COLO668 (cell line): ENCODE measurements at regions not wholly inside any gene's neighbourhood (a gene's known extent, or its start where the extent isn't known, plus 50 kb on each side); places are given as distances from the start of the nearest gene placed in this dataset.

ENCODE experiments used
- DNase-seq: peaks from one replicate; lab custom pipeline; 2025; ENCODE audit not compliant: unreplicated experiment; lab: John Stamatoyannopoulos, UW

DNA sequence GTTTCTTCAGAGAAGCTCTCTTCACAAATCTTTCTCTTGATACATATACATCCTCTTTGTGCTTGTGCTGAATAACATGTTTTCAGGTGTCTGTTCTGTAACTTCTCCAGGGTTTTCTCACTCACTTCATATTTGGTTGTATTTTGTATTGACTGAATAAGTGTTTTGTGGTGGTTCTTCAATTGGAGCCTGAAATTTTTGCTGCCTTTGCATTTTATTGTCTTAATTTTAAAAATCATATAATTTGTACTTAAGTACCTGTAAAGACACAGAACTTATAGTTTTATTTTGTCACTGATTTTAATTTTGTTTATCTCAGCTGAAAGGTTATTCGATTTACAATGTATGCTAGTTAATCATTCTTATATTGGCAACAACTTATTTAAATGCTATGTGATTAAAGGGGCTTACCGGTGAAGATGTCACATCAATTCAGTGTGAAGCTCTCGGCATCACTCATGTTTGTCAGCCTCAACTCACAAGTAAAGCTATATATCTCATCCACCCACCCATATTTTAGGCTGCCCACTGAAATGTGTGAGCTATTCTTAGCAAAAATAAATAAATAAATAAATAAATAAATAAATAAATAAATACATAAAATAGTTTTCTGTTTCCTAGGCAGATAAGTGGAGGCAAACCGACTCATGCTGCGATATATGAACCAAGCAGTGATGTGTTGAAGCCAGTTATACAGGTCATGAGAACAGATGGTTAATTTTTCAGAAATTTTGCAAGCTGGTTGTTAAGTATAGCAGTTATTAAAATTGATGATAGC is 76.4 kb upstream of the FSTL5 start:
- DNase-seq = no peak

DNA sequence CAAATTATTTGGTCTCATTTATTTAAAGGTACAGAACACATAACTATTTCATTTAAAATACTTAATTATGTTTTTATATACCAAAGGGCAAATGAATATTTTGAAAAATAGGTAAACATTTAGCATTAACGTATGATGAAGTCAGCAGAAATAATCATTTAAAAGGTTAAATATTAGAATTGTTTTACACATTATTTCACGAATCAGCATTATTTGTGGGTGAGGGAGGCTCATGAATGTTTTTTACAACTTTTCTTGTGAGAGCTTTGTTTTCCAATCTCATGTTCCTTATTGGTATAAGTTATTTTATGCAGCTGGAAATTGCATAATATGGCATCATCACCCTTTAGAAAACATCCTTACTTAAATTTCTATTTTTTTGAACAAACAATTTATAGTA is 73.9 kb upstream of the FSTL5 start:
- DNase-seq = no peak

GRCh38 chr4:162234595-162234994 is 70.8 kb upstream of the FSTL5 start:
- no peak for DNase-seq

DNA sequence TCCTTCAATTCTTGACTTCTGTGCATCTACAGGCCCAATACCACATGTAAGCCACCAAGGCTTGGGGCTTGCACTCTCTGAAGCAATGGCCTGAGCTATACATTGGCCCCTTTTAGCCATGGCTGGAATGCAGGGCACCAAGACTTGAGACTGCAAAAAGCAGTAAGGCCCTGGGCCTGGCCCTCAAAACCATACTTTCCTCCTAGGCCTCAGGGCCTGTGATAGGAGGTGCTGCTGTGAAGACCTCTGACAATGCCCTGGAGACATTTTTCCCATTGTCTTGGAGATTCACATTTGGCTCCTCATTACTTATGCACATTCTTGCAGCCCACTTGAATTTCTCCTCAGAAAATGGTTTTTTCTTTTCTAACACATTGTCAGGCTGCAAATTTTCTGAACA is 68.5 kb upstream of the FSTL5 start:
- no peak for DNase-seq

DNA sequence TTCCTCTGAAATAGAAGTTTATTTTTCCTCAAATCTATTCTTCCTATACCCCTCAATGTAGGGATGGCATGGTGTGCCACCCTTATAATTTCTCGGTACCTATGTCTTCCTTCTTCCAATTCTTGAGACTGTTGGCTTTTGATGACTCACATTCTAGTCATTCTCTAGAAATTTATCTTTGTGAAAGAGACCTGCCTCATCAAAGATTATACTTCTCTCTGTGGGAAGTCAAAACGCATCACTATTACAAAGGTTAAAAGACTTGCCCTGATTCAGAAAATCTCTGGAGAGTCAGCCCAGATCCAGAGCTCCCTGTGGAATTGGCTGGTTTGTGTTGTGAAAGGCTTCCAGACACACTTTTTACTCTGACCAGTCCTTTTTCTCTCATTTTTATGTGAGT is 65.9 kb upstream of the FSTL5 start:
- DNase-seq = no peak

- DNase-seq = no peak
Observed at GRCh38 chr4:162221148-162221547, 57.3 kb upstream of the FSTL5 start.
